Heart left ventricle (tissue), 16 donors: ENCODE measurements at regions not wholly inside any gene's neighbourhood (a gene's known extent, or its start where the extent isn't known, plus 50 kb on each side); places are given as distances from the start of the nearest gene placed in this dataset.

Experiments used
- ATAC-seq, 4 donors: fragments of 200-7000 bp; cut with Tn5 transposase; one replicate each; pipeline ENCODE4 v1.9.1; 2020 to 2022; ENCODE audit warnings: moderate library complexity in 4 of 4, mild to moderate bottlenecking in 3 of 4, moderate number of reproducible peaks in 1 of 4
- DNase-seq, 5 donors: peaks; one replicate each; pipeline ENCODE4 v3.0.0-alpha.2; 2020
- H3K27ac ChIP-seq, 12 donors: fragments of 200-600 bp; sonication (generic) in 4 of 12; one replicate each; pipeline versions ENCODE4 v1.5.0 to v1.8.0; 2016 to 2022; ENCODE audit warnings: mild to moderate bottlenecking in 2 of 12
- H3K27me3 ChIP-seq, 9 donors: fragments of 200-600 bp; sonication (generic) in 2 of 9; one replicate each; pipeline versions ENCODE4 v1.5.1 to v1.8.0; 2016 to 2022; ENCODE audit warnings: mild to moderate bottlenecking in 3 of 9
- H3K36me3 ChIP-seq, 9 donors: fragments of 200-600 bp; sonication (generic) in 2 of 9; one replicate each; pipeline versions ENCODE4 v1.5.0 to v1.8.0; 2018 to 2022; ENCODE audit warnings: mild to moderate bottlenecking in 2 of 9
- H3K4me1 ChIP-seq, 12 donors: fragments of 200-600 bp; sonication (generic) in 4 of 12; one replicate each; pipeline versions ENCODE4 v1.5.0 to v1.8.0; 2016 to 2022; ENCODE audit warnings: mild to moderate bottlenecking in 3 of 12
- H3K4me3 ChIP-seq, 12 donors: fragments of 200-600 bp; sonication (generic) in 4 of 12; one replicate each; pipeline versions ENCODE4 v1.5.0 to v1.8.0; 2017 to 2022; ENCODE audit warnings: mild to moderate bottlenecking in 9 of 12, moderate library complexity in 4 of 12
- H3K9me3 ChIP-seq, 12 donors: fragments of 200-600 bp; sonication (generic) in 4 of 12; one replicate each; pipeline versions ENCODE4 v1.5.0 to v1.8.0; 2016 to 2022; ENCODE audit warnings: mild to moderate bottlenecking in 1 of 12
- POLR2A ChIP-seq, 2 donors: fragments of 450-650 bp; IDR thresholded peaks; one replicate each; pipeline ENCODE4 v1.6.1; 2017; ENCODE audit warnings: antibody characterized with exemption in 2 of 2, mild to moderate bottlenecking in 2 of 2, moderate library complexity in 2 of 2
- WGBS, 4 donors: extraction: QIAGEN DNeasy Blood & Tissue Kit in 2 of 4; methylation state at CpG; one replicate each; pipeline versions ENCODE4 v1.1.5 to v1.1.7; 2013 to 2018; 5-methylcytosine and 5-hydroxymethylcytosine counted together
- intact Hi-C, 10 donors: fragments of 100-400 bp; cut with DNase I; formaldehyde crosslinking; loops; one replicate each; pipeline versions ENCODE4 v1.11.1 to v1.14.2; 2022
- TF ChIP-seq, protein P1 (sequence below), 12 donors: fragments of 200-600 bp; sonication (generic) in 4 of 12; IDR thresholded peaks; one replicate each; pipeline versions ENCODE4 v1.5.0 to v1.8.0; 2018 to 2022; ENCODE audit warnings: antibody characterized with exemption in 12 of 12, mild to moderate bottlenecking in 5 of 12
- donor health status: ischemic (EF 13 %, LVEDD 7.1; RV severe dilation, severe dysfunction).
- donor health status: healthy with polysubstance abuse.
- donor health status: DM: no; HTN: yes; CAD: no.
- donor health status: DM: no; HTN: no; CAD: no.
- donor health status: ischemic (EF 25% LVEDD 6.9; RV normal size, moderate dysfunction).
- donor health status: ischemic (EF 25% LVEDD 5.7; RV mildly dilated, moderate dysfunction).
- donor health status: healthy.
- donor health status: DM: yes; HTN: yes; CAD: no.
- donor health status: ischemic (EF 35%, LVEDD 5.7; RV mildly dilated, moderate dysfunction).
- donor health status: nonischemic (EF 11% LVEDD 7.7; RV severe dilation, severe dysfunction).
- donor health status: DM: yes; HTN: yes; CAD: no.
- donor health status: PGD.
- donor health status: ischemic (EF 29% LVEDD 5.4; RV normal size, mild dysfunction).
- donor health status: nonischemic (EF 23%, LVEDD 6.1; RV moderate dilation, normal function).

GRCh38 chr6:1535295-1535694, 74.4 kb upstream of the FOXC1 start:
- Histone ChIP-seq H3K27ac (no peak overlapping the region), H3K27me3 (no peaks in the 10 kb centered on the region), H3K9me3 (no peaks in the 10 kb centered on the region), H3K4me1 (peaks cover 0 to 5% (median 0%) of the 10 kb centered on the region in 12 donors), H3K4me3 (no peak overlapping the region), H3K36me3 (no peaks in the 10 kb centered on the region)
- TF ChIP-seq, protein P1, sequence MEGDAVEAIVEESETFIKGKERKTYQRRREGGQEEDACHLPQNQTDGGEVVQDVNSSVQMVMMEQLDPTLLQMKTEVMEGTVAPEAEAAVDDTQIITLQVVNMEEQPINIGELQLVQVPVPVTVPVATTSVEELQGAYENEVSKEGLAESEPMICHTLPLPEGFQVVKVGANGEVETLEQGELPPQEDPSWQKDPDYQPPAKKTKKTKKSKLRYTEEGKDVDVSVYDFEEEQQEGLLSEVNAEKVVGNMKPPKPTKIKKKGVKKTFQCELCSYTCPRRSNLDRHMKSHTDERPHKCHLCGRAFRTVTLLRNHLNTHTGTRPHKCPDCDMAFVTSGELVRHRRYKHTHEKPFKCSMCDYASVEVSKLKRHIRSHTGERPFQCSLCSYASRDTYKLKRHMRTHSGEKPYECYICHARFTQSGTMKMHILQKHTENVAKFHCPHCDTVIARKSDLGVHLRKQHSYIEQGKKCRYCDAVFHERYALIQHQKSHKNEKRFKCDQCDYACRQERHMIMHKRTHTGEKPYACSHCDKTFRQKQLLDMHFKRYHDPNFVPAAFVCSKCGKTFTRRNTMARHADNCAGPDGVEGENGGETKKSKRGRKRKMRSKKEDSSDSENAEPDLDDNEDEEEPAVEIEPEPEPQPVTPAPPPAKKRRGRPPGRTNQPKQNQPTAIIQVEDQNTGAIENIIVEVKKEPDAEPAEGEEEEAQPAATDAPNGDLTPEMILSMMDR (IDR thresholded peaks at IDR 0.05), result no peak
- TF ChIP-seq POLR2A (IDR thresholded peaks at IDR 0.05), result no peak
- WGBS, 4 donors, result 62 to 72% (median 68%) methylated on average over 4 of the region's 4 CpGs
- DNase-seq, result no peak
- ATAC-seq, result peak in 1 of 4 donors; percentile 56
- intact Hi-C loops, result no loop called here

DNA sequence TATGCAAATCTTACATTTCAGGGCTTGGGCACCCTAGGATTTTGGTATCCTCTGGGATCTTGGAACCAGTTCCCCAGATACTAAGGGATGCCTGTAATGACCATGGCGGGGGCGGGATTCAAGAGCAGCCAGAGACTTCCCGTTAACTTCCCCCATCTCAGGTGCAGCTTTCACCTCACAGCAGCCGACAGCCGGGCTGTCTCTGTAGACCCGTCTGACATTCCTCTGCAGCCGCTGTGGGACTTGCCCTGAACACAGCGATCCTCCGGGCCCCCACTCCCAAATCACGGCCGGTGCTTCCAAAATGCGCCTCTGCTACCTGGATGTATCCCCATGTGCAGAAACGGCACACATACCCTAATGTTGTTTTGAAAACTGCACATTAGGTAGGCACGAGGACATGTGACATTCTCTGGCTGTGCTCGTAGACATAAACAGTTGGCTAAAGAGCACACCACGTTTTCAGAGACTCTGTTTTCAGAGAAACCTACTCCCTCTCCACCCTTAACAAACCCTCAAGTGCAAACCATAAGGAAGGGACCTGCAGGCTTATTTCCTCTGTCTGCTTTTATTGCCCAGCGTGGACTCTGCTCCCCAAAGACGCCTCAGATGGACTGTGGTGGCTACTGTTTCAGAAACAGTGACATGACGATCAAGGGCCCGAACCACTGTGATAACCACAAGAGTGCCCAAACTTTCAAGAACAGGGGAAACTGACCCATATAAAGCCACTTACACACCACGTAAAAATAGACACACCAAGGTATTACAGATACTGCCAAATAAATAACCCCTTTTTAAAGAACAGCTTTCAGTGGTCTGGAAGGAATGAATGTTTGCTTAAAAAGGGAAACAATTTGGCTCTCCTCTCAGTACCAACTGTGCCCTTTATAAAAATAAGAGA, 72.9 kb upstream of the FOXC1 start:
- no peak overlapping the region for H3K4me3 ChIP-seq
- no peaks in the 10 kb centered on the region for H3K27me3 ChIP-seq
- H3K9me3 ChIP-seq, result no peaks in the 10 kb centered on the region
- TF ChIP-seq POLR2A (IDR thresholded peaks at IDR 0.05), result no peak
- TF ChIP-seq, protein P1 (IDR thresholded peaks at IDR 0.05), result no peak
- H3K36me3 ChIP-seq, result no peaks in the 10 kb centered on the region
- no peak for DNase-seq
- intact Hi-C loops, result no loop called here
- H3K27ac ChIP-seq, result no peak overlapping the region
- H3K4me1 ChIP-seq, result peaks cover 0 to 5% (median 0%) of the 10 kb centered on the region in 12 donors
- ATAC-seq, result no peak
- 84 to 90% (median 85%) methylated on average over 21 of the region's 21 CpGs for WGBS, 4 donors

GRCh38 chr6:1538369-1538768, 71.3 kb upstream of the FOXC1 start:
- WGBS, 4 donors, result 73 to 85% (median 76%) methylated on average over 5 of the region's 5 CpGs
- Histone ChIP-seq H3K27ac (peak overlapping the region in 6 of 12 donors; percentile 16 to 57 (median 36)), H3K4me3 (no peak overlapping the region), H3K27me3 (no peaks in the 10 kb centered on the region), H3K4me1 (peaks cover 0 to 5% (median 0%) of the 10 kb centered on the region in 12 donors), H3K36me3 (no peaks in the 10 kb centered on the region), H3K9me3 (peaks cover 0 to 7% (median 0%) of the 10 kb centered on the region in 12 donors)
- peak in 1 of 4 donors; percentile 38 for ATAC-seq
- TF ChIP-seq POLR2A (IDR thresholded peaks at IDR 0.05), result no peak
- TF ChIP-seq, protein P1 (IDR thresholded peaks at IDR 0.05), result no peak
- no peak for DNase-seq
- intact Hi-C loops, result no loop called here

DNA sequence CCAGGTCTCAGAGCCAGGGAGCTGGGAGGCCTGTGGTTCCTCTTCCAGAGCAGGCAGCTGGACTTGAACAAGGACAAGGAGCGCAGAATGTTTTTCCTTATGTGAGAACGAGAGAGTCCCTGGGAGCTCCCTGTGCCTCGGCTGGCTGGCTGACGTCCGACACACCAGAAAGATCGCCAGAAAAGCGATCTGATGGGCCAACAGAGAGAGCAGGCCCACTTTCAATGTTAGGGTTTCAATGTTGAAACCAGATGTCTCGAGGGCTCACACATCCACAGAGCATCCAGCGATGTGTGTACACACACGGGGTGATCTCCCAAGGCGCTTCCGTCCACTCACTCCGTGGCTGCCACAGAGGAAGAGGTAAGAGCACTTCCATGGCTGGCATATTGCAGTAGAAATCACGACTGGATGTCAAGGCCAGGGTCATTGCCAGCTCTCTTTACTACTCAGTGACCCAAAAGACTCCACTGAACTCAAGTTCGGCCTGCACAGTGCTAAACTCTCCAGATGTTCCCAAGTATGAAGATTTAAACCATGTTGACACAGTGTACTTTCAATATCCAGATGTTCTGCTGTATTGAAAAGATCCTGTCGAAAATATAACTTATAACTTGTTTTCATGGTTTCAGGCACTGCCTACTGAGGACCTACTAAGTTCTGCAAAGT, 70.8 kb upstream of the FOXC1 start:
- Histone ChIP-seq H3K4me3 (no peak overlapping the region), H3K27ac (peak overlapping the region in 5 of 12 donors; percentile 16 to 57 (median 38)), H3K27me3 (no peaks in the 10 kb centered on the region), H3K4me1 (peaks cover 0 to 5% (median 0%) of the 10 kb centered on the region in 12 donors), H3K9me3 (peaks cover 0 to 7% (median 0%) of the 10 kb centered on the region in 12 donors), H3K36me3 (no peaks in the 10 kb centered on the region)
- 80 to 87% (median 84%) methylated on average over 16 of the region's 16 CpGs for WGBS, 4 donors
- no peak for TF ChIP-seq POLR2A (IDR thresholded peaks at IDR 0.05)
- TF ChIP-seq, protein P1 (IDR thresholded peaks at IDR 0.05), result no peak
- intact Hi-C loops, result no loop called here
- ATAC-seq, result peak; percentile 30 to 74 (median 64)
- peak in 2 of 5 donors; percentile 25 to 41 for DNase-seq
